Loucy (cell line): ENCODE measurements at regions not wholly inside any gene's neighbourhood (a gene's known extent, or its start where the extent isn't known, plus 50 kb on each side); places are given as distances from the start of the nearest gene placed in this dataset.
A peak's percentile ranks its signal among the peaks of the same experiment; 100 is the strongest.

Experiments
- H2AFZ ChIP-seq: fragments of 200-600 bp; sonication (generic); 2 replicates; pipeline ENCODE4 v1.6.0; 2016; ENCODE audit warnings: antibody characterized with exemption, mild to moderate bottlenecking, low read length, moderate library complexity
- H3F3A ChIP-seq: fragments of 200-600 bp; 2 replicates; pipeline ENCODE4 v1.6.0; 2016; ENCODE audit warnings: antibody characterized with exemption, low read depth, mild to moderate bottlenecking
- H3K27me3 ChIP-seq: fragments of 200-600 bp; sonication (generic); 2 replicates; pipeline ENCODE4 v1.6.1; 2014; ENCODE audit warnings: low read length, mild to moderate bottlenecking; ENCODE audit not compliant: insufficient read depth, poor library complexity, severe bottlenecking
- H3K36me3 ChIP-seq: fragments of 200-600 bp; sonication (generic); 2 replicates; pipeline ENCODE4 v1.6.1; 2016; ENCODE audit warnings: low read length; ENCODE audit not compliant: insufficient read depth
- H3K4me1 ChIP-seq: fragments of 200-600 bp; sonication (generic); 2 replicates; pipeline ENCODE4 v1.5.1; 2014; ENCODE audit warnings: low read length, mild to moderate bottlenecking; ENCODE audit not compliant: insufficient read depth, poor library complexity, severe bottlenecking
- H3K4me2 ChIP-seq: fragments of 200-600 bp; sonication (generic); 2 replicates; pipeline ENCODE4 v1.6.0; 2014; ENCODE audit warnings: antibody characterized with exemption, low read length, low read depth, mild to moderate bottlenecking; ENCODE audit not compliant: poor library complexity, severe bottlenecking
- H3K4me3 ChIP-seq: fragments of 200-600 bp; sonication (generic); 2 replicates; pipeline ENCODE4 v1.5.1; 2014; ENCODE audit warnings: low read length, mild to moderate bottlenecking, mixed read lengths; ENCODE audit not compliant: poor library complexity, severe bottlenecking
- H3K79me2 ChIP-seq: fragments of 200-600 bp; sonication (generic); 2 replicates; pipeline ENCODE4 v1.6.1; 2014; ENCODE audit warnings: low read length; ENCODE audit not compliant: insufficient read depth
- H3K9ac ChIP-seq: fragments of 200-600 bp; sonication (generic); 2 replicates; pipeline ENCODE4 v1.6.0; 2014; ENCODE audit warnings: mild to moderate bottlenecking, low read depth, low read length, moderate library complexity; ENCODE audit not compliant: poor library complexity, severe bottlenecking
- H3K9me2 ChIP-seq: fragments of 200-600 bp; sonication (generic); replicated peaks from 2 replicates; pipeline ENCODE4 v1.6.1; 2016; ENCODE audit warnings: low read depth, low read length, mixed read lengths
- H3K9me3 ChIP-seq: fragments of 200-600 bp; sonication (generic); 2 replicates; pipeline ENCODE4 v1.6.1; 2014; ENCODE audit warnings: mild to moderate bottlenecking, antibody characterized with exemption, low read length, low read depth; ENCODE audit not compliant: insufficient read depth
- H4K20me1 ChIP-seq: fragments of 200-600 bp; sonication (generic); 2 replicates; pipeline ENCODE4 v1.6.0; 2014; ENCODE audit warnings: antibody characterized with exemption, low read length, mild to moderate bottlenecking; ENCODE audit not compliant: insufficient read depth, poor library complexity, severe bottlenecking
- CTCF ChIP-seq: fragments of 200-600 bp; sonication (generic); conservative IDR thresholded peaks from 2 replicates; pipeline ENCODE4 v1.5.1; 2014; ENCODE audit warnings: mild to moderate bottlenecking, antibody characterized with exemption, low read length
- EZH2phosphoT487 ChIP-seq: fragments of 200-600 bp; IDR thresholded peaks from 2 replicates; pipeline ENCODE4 v1.6.1; 2018; ENCODE audit warnings: antibody characterized with exemption, mild to moderate bottlenecking, moderate library complexity, borderline replicate concordance

GRCh38 chr22:27626675-27627443 lies 174.7 kb downstream of the MN1 start:
- H3K9ac ChIP-seq: no peak overlapping the region
- TF ChIP-seq CTCF: no peak
- no peak for TF ChIP-seq EZH2phosphoT487
- H3K36me3 ChIP-seq: no peaks in the 10 kb centered on the region
- H2AFZ ChIP-seq: no peak overlapping the region
- no peaks in the 10 kb centered on the region for H3K4me1 ChIP-seq
- H3K9me3 ChIP-seq: no peaks in the 10 kb centered on the region
- no peaks in the 10 kb centered on the region for H3F3A ChIP-seq
- no peaks in the 10 kb centered on the region for H4K20me1 ChIP-seq
- no peaks in the 10 kb centered on the region for H3K27me3 ChIP-seq
- no peak overlapping the region for H3K4me2 ChIP-seq
- no peak overlapping the region for H3K4me3 ChIP-seq
- no peaks in the 10 kb centered on the region for H3K79me2 ChIP-seq
- no peaks in the 10 kb centered on the region for H3K9me2 ChIP-seq

- H3K36me3 ChIP-seq: no peaks in the 10 kb centered on the region
Measured at GRCh38 chr22:27627444-27627833, 174.1 kb downstream of the MN1 start.

GRCh38 chr22:27627901-27628300 lies 173.7 kb downstream of the MN1 start:
- TF ChIP-seq EZH2phosphoT487: no peak
- no peak for TF ChIP-seq CTCF
- no peak overlapping the region for H3K4me3 ChIP-seq
- H3K27me3 ChIP-seq: no peaks in the 10 kb centered on the region
- no peaks in the 10 kb centered on the region for H3K9me2 ChIP-seq
- H3K4me2 ChIP-seq: no peak overlapping the region
- H3K9ac ChIP-seq: no peak overlapping the region
- no peaks in the 10 kb centered on the region for H3F3A ChIP-seq
- no peaks in the 10 kb centered on the region for H3K36me3 ChIP-seq
- no peaks in the 10 kb centered on the region for H3K9me3 ChIP-seq
- no peaks in the 10 kb centered on the region for H3K4me1 ChIP-seq
- H3K79me2 ChIP-seq: no peaks in the 10 kb centered on the region
- H2AFZ ChIP-seq: no peak overlapping the region
- H4K20me1 ChIP-seq: no peaks in the 10 kb centered on the region

More at GRCh38 chr22:27627444-27627833, 174.1 kb downstream of the MN1 start:
- H3K9me2 ChIP-seq: no peaks in the 10 kb centered on the region
- H3K27me3 ChIP-seq: no peaks in the 10 kb centered on the region
- H3K79me2 ChIP-seq: no peaks in the 10 kb centered on the region
- no peaks in the 10 kb centered on the region for H4K20me1 ChIP-seq
- H3K4me3 ChIP-seq: no peak overlapping the region
- no peak for TF ChIP-seq EZH2phosphoT487
- peak; percentile 33; the same call in 1 of the 2 replicates for TF ChIP-seq CTCF
- no peak overlapping the region for H3K4me2 ChIP-seq
- H3K9ac ChIP-seq: no peak overlapping the region
- H2AFZ ChIP-seq: no peak overlapping the region
- H3K9me3 ChIP-seq: no peaks in the 10 kb centered on the region
- H3F3A ChIP-seq: no peaks in the 10 kb centered on the region
- no peaks in the 10 kb centered on the region for H3K4me1 ChIP-seq
